Astrocyte of the cerebellum (primary cell): ENCODE measurements at regions not wholly inside any gene's neighbourhood (a gene's known extent, or its start where the extent isn't known, plus 50 kb on each side); places are given as distances from the start of the nearest gene placed in this dataset.

Source experiments
- DNase-seq: peaks from one replicate; pipeline ENCODE4 v3.0.0-alpha.2; 2011; ENCODE audit warnings: low read depth
- H3K4me3 ChIP-seq: 2 replicates; pipeline ENCODE4 v1.5.1; 2011; ENCODE audit warnings: mild to moderate bottlenecking, low read depth, low read length, moderate library complexity
- in situ Hi-C: cut with HindIII; loops from 2 replicates; pipeline ENCODE4 v1.10.0; 2017; ENCODE audit warnings: low sequenced_read_pairs
- TF ChIP-seq, protein P1 (sequence below): IDR thresholded peaks from 2 replicates; pipeline ENCODE4 v1.5.1; 2012; ENCODE audit warnings: low read length, low read depth, moderate library complexity, mild to moderate bottlenecking; ENCODE audit errors: missing control alignments

DNA sequence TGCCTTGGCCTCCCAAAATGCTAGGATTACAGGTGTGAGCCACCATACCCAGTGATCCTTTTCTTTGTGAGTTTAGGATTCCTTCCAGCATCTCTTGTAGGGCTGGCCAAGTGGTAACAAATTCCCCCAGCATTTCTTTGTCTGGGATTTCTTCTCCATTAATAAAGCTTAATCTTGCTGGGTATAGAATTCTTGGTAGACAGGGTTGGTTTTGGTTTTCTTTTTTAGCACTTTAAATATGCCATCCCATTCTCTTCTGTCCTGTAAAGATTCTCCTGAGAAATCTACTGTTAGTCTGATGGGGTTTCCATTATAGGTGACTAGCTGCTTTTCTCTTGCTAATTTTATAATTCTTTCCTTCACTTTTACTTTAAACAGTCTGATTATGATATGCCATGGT is 173.0 kb upstream of the TOM1L1 start:
- TF ChIP-seq, protein P1, sequence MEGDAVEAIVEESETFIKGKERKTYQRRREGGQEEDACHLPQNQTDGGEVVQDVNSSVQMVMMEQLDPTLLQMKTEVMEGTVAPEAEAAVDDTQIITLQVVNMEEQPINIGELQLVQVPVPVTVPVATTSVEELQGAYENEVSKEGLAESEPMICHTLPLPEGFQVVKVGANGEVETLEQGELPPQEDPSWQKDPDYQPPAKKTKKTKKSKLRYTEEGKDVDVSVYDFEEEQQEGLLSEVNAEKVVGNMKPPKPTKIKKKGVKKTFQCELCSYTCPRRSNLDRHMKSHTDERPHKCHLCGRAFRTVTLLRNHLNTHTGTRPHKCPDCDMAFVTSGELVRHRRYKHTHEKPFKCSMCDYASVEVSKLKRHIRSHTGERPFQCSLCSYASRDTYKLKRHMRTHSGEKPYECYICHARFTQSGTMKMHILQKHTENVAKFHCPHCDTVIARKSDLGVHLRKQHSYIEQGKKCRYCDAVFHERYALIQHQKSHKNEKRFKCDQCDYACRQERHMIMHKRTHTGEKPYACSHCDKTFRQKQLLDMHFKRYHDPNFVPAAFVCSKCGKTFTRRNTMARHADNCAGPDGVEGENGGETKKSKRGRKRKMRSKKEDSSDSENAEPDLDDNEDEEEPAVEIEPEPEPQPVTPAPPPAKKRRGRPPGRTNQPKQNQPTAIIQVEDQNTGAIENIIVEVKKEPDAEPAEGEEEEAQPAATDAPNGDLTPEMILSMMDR, result no peak
- no peak for DNase-seq
- in situ Hi-C loops, result loop anchor here (5.0 kb wide), 1 partner anchor 60 kb away; no protein-coding TSS in a partner anchor
- no peak overlapping the region for H3K4me3 ChIP-seq

- in situ Hi-C loops, result no loop called here
- DNase-seq, result no peak
- TF ChIP-seq, protein P1, result no peak
- no peak overlapping the region for H3K4me3 ChIP-seq
Measured at GRCh38 chr17:54736573-54736972, 164.1 kb upstream of the TOM1L1 start.

GRCh38 chr17:54738496-54738895 is 162.2 kb upstream of the TOM1L1 start:
- DNase-seq, result no peak
- H3K4me3 ChIP-seq, result no peak overlapping the region
- TF ChIP-seq, protein P1, result no peak
- in situ Hi-C loops, result no loop called here

DNA sequence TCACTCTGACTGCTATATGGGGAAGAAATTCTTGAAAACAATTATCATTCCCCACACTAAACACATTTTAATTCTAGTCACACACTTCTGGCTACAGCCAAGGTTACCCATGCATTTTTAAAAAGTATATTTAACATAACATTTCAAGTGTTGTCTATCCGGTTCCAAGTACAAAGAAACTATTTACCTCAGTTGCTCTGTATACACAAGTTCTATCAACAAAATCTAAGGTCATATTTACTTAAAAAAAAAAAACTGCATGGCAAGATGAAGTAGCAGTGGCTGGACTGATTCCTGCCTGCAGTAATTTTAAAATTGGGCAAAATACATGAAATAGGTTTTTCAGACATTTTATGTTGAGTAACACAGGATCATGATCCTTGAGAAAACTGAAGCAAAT is 155.9 kb upstream of the TOM1L1 start:
- TF ChIP-seq, protein P1, result no peak
- in situ Hi-C loops, result loop anchor here (5.0 kb wide), 1 partner anchor 58 kb away; no protein-coding TSS in a partner anchor
- no peak for DNase-seq
- H3K4me3 ChIP-seq, result no peak overlapping the region

- no peak overlapping the region for H3K4me3 ChIP-seq
- TF ChIP-seq, protein P1, result no peak
- DNase-seq, result no peak
- in situ Hi-C loops, result loop anchor here (5.0 kb wide), 1 partner anchor 57 kb away; no protein-coding TSS in a partner anchor
Measured at GRCh38 chr17:54745239-54745638, 155.4 kb upstream of the TOM1L1 start.

GRCh38 chr17:54745862-54746261 is 154.8 kb upstream of the TOM1L1 start:
- in situ Hi-C loops, result loop anchor here (5.0 kb wide), 1 partner anchor 56 kb away; no protein-coding TSS in a partner anchor
- TF ChIP-seq, protein P1, result no peak
- no peak overlapping the region for H3K4me3 ChIP-seq
- DNase-seq, result no peak
